GM19452 (cell line): ENCODE measurements at regions not wholly inside any gene's neighbourhood (a gene's known extent, or its start where the extent isn't known, plus 50 kb on each side); places are given as distances from the start of the nearest gene placed in this dataset.

Source experiments
- ATAC-seq: cut with Tn5 transposase; IDR thresholded peaks from one replicate; pipeline ENCODE4 v1.9.1; 2021; ENCODE audit not compliant: unreplicated experiment

DNA sequence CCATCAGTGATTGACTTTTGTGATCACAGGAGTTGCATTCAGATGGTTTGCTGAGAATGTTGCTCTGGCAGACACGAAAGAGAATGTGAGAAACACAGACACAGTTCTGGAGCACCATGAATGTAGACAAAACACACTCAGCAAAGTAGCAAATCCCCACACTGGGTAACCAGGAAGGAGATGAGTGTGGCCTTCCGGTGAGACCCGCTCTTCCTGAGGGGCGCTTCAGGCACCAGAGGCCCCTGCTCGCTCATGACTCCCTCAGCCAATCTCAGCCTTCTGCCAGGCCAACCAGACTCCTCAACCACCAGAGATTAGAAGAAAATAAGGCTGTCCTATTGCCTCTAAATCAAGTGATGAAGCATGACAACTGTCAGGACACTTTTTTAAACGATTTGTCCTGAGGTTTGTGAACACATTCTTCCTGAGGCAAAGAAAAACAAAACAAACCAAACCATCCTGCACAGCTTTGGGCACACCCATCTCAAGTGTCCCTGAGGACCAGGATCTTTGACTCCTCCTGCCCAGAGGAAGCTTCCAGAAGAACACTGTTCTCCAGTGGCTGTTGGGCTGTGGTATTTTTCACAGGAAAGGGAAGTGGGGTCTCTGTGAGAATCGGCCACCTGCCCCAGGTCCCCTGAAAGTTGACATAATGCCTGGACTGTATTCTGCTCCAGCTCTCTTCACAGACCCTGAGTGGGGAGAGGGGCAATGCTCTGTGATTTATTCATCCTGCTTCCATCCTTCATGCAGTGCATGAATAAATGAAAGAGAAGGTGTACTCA, 152.8 kb downstream of the BCL11A start:
- ATAC-seq = no peak

GRCh38 chr2:60394463-60394862, 159.0 kb downstream of the BCL11A start:
- ATAC-seq = no peak

- ATAC-seq = peak; percentile 44
Observed at GRCh38 chr2:60391649-60392375, 161.6 kb downstream of the BCL11A start.

DNA sequence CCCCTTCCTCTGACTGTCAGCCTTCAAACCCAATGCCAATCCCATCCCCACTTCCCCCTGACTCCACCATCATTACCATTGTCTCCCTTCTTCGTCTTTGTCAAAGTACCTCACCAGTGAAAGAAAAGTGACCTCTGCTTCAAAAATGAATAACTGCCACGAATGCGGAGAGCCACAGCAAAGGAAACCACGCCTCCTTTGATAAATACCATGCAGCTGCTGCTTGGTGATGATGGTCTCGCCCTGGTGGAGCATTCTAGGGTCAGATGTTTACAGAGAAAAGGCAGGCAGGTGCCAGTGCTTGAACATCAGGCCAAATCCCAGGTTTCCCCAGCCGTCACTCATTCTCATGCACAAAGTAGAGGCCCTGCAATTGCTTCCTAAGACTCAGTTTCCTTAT, 162.2 kb downstream of the BCL11A start:
- no peak for ATAC-seq

DNA sequence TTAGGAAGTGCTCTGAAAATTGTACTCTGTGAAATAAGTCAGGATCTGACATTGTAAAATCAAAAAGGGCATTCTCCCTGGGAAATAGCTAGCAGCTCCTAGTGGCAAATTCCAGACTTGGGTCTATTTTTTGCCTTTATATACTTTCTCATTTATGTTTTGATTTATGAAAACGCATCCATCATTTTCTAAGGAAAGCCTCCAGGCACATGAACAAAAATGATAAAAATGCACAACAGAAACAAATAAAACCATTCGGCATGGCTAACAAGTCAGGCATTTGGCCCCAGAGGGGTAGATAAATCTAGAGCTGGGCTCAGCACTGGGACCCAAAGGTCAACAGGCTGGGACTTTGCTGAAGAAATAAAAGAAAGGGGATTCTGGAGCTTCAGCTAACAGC, 167.0 kb downstream of the BCL11A start:
- ATAC-seq = no peak

DNA sequence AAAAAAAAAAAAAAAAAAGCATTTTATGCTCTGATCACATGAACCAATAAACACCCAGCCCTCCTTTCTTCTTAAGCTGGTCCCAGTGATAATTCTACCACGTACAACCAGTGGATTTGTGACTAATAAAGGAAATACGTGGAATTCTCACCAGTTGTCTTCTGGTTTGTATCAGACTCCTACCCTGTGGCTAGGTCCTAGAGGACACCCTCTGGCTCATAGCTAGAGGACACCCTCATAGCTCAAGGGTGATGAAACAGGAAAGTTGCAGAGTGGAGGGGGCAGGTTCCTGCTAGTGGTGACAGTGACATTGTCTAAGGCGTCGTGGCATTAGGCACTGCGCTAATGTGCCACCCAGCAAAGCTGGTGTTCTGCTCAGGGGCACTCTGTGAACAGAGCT, 167.8 kb downstream of the BCL11A start:
- ATAC-seq = no peak

DNA sequence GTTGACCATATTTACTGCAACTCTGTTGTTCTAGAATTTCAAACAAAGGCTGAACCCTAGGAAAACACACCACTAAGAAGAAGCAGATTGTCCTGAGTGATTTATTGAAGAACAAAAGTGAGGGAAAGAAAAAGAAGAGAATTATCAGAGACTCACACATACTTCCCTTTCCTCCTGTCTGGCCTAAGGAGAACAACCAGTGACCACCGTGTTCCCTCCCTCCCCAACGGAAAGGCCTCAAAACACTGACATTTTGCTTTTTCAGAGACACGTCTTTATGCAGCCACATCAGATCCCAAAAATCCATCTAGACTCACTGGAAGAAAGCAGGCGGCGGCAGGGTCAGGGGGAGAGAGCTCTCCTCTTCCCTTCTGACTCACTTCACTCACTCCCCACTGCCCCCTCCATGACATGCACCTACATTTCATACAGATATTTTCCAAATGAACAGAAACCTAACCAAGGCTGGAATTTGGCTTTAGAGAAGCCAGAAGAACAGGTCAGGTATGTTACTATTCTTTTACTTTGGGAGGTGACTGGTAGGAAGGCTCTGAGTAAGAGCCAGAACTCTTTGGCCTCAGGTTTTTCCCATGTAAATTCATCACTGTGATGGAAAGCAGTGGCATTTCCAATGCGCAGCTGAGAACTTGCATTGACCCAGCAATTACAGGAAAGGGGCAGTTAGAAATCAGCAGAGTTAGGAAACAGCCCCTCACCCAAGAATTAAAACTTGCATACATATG, 169.9 kb downstream of the BCL11A start:
- ATAC-seq = no peak

DNA sequence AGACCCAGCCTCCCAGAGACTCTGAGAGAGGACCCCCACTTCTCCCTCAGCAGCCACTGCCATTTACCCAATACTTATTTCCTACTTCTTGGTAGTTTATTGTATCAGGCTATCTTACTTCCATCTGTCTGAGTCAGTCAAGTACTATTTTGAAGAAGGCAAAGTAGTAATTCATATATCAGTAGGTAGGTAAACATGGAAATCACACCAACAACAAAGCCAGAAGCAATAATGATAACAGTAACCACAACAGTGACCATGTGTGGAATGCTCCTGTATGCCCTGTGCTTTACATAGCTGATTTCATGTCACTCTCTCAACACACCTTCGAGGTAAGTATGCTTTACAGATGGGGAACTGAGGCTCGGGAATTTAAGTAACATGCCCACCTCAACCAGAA, 173.0 kb downstream of the BCL11A start:
- no peak for ATAC-seq

DNA sequence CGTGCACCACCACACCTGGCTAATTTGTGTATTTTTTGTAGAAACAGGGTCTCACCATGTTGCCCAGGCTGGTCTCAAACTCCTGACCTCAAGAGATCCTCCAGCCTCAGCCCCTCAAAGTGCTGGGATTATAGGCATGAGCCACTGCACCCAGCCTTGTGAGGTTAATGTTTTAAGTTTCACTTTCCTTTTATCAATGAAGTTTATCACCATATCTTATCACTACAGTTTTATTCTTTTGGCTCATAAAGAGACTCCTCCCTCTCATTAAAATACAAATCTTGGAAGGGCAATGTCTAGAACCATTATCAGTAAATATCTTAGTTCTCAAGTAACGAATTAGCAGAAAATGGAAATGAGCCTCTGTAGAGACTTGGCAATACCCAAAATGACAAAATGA, 173.8 kb downstream of the BCL11A start:
- ATAC-seq = no peak

DNA sequence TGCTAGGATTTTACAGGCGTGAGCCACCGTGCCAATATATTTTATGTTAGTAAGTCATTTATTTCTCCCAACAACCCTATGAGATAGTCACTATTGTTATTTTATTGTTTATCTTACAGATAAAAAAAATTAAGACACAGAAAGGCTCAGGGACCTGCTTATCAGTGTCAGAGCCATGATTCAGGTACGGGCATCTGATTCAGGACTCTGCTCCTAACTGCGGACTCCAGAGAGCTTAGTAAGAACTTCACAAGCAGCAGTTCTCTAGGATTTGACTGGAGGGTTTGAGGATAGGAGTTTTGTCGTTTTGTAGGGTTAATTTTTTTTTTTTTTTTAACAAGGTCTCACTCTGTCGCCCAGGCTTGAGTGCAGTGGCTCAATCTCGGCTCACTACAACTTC, 174.2 kb downstream of the BCL11A start:
- ATAC-seq = no peak

DNA sequence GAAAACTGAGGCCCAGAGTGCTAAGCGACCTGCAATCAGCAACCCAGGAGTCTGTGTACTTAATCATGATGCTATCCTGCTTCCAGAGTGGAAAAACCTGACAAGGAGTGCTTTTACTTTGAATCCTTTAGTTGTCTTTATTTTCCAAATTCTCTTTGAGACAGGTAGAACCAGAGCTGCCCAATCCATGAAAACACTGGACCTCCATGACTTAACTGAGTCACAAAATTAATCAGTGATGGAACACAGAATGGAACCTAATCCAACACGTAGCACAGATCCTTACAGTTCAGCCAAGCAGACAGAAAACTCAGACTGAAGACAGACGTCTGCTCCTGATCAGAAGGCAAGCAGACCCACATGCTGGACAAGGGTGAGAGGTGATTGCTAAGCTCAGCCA, 175.6 kb downstream of the BCL11A start:
- no peak for ATAC-seq

GRCh38 chr2:60376252-60376651, 177.2 kb downstream of the BCL11A start:
- ATAC-seq = no peak

DNA sequence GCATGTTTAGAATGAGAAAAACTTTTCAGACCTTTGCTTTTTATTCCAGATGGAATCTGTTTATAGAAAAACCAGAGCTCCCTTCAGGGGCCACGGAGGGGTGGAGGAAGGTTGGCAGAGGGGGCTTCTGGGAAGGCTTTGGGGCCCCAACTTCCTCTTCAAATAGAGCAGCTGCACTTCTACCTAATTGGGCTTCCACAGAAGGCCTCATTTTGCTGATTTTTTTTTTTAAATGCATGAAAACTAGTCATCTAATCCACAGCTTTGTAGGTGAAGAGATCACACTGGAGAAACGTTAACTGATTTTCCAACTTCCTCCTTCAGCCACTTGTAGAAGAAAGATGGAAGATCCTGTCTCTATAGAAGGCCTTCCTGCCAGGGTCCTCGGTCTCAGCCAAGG, 181.8 kb downstream of the BCL11A start:
- ATAC-seq = no peak

GRCh38 chr2:60371219-60371618, 182.2 kb downstream of the BCL11A start:
- no peak for ATAC-seq

- no peak for ATAC-seq
Observed at GRCh38 chr2:60370814-60371213, 182.6 kb downstream of the BCL11A start.

DNA sequence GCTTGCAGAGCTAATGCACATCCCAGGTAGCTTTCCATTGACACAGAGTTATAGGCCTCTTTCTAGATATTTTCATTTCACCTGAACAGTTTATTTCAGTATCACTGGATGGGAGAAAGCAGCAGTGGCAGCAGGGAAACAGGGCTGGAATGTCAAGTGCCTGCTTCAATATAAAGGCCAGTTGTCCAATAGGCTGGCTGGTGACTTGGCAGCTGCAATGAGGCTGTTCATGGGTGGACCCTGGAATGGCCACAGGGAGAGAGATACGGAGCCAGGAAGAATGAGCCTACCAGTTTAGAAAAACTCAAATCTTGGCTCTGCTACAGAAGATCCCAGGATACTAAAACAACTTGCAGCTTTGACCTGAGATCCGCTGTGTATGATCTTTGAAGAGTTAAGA, 185.0 kb downstream of the BCL11A start:
- ATAC-seq = no peak

GRCh38 chr2:60366135-60366712, 187.2 kb downstream of the BCL11A start:
- no peak for ATAC-seq

DNA sequence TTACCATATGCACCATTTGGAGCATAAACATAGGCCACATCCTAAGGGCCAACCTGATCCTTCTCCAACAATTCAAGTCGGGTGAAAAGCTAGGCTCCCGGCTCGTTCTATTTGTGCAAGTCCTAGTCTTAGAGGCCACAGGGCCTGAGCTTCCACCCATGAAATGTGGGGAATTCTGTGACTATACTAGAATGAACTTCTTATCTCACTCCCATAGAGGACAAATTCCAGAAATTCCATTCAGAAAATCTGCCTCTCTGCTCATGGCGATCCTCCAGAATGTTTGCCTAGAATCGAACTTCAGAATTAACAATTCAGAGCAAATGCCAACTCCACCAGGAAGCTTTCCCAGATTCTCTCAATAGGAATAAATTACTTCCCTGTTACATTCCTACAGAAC, 187.9 kb downstream of the BCL11A start:
- ATAC-seq = no peak

DNA sequence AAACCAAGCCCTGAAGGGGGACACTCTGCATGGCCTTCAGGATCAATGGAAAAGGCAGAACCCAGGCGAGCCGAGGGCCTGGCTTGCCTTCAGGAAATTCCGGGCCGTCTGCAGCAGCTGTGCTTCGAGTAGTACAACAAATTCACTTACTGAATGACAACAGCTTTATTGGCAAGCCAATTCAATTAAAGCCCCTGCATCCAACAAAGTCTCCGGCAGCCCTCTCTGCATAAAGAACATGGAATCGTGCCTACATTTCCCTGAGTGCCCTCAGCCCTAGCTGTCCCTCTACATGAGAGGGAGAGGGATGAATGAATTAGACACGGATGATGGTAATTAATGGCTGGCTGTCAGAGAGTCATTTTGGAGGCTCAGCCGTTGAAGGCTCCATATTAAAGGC, 189.0 kb downstream of the BCL11A start:
- ATAC-seq = no peak

DNA sequence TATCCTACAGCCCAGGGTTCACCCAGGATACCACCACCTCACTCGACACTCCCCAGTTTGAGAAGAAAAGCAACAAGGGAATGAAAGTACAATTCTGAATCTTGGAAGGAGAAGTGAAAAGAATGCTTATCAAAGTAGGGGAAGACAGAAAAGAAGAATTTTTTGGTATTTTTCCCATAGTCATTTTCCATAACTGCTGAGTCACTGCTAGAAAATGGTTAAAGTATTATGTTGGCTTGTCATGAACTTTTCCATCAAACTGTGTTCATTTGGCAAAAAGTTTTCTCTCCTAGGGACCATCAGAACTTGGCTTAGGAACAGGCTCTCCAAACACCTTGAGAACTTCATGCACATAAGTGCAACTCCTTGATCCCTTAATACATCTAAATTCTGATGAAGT, 192.0 kb downstream of the BCL11A start:
- no peak for ATAC-seq

DNA sequence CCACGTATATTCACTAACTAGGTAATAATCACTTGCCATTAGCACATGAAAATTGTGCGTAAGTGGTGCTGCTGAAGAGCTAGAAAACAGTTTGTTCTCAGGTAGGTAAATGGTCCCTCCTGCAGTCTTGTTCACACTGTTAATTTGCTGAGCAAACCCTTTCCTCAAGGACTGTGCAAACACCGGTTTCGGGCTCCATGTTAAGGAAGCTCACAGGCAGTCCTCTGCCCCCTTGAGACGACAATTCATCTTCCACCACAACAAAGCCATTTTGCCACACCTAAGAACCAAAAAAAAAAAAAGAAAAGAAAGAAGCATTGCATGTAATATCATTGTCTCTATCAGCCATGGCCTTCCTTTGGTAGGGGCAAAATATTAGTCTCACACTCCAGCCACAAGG, 193.9 kb downstream of the BCL11A start:
- ATAC-seq = no peak

DNA sequence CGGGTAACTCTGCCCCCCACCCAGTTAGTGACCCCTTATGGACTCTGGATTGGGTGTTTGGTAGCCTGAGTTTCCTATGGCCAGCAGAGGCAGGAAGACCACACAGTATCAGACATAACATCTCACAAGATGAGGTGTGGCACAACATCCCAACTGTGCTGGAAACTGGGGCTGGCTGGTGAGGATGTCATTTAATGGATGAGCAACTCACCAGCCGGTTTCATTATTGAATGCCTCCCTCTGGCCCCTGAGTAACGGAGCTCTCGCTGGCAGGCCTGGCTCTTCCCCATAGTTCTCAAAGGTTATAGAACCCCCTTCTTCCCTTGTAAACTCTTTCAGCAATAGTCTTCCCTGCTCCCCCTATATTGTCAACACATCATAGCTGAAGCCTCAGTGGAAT, 195.0 kb downstream of the BCL11A start:
- no peak for ATAC-seq
